ENCODE measurements at regions not wholly inside any gene's neighbourhood (a gene's known extent, or its start where the extent isn't known, plus 50 kb on each side); places are given as distances from the start of the nearest gene placed in this dataset.

- DNase-seq, result no peak
Observed at GRCh38 chr10:10462151-10462941, 555.3 kb upstream of the CELF2 start.

- DNase-seq, result no peak
Observed at GRCh38 chr10:10471758-10472157, 545.9 kb upstream of the CELF2 start.

- DNase-seq, result no peak
Observed at GRCh38 chr10:10475812-10476211, 541.9 kb upstream of the CELF2 start.

- DNase-seq, result no peak
Observed at GRCh38 chr10:10477844-10478243, 539.8 kb upstream of the CELF2 start.

- no peak for DNase-seq
Observed at GRCh38 chr10:10479465-10479864, 538.2 kb upstream of the CELF2 start.

GRCh38 chr10:10482613-10483012, 535.1 kb upstream of the CELF2 start:
- no peak for DNase-seq

GRCh38 chr10:10489076-10489475, 528.6 kb upstream of the CELF2 start:
- no peak for DNase-seq

GRCh38 chr10:10489805-10490571, 527.7 kb upstream of the CELF2 start:
- no peak for DNase-seq

- DNase-seq, result no peak
Observed at GRCh38 chr10:10490581-10490980, 527.1 kb upstream of the CELF2 start.

GRCh38 chr10:10492420-10492819, 525.3 kb upstream of the CELF2 start:
- no peak for DNase-seq

GRCh38 chr10:10493833-10494232, 523.8 kb upstream of the CELF2 start:
- no peak for DNase-seq

- DNase-seq, result no peak
Observed at GRCh38 chr10:10497245-10497644, 520.4 kb upstream of the CELF2 start.

GRCh38 chr10:10498781-10499180, 518.9 kb upstream of the CELF2 start:
- no peak for DNase-seq

- no peak for DNase-seq
Observed at GRCh38 chr10:10499839-10500238, 517.8 kb upstream of the CELF2 start.

GRCh38 chr10:10500937-10501336, 516.7 kb upstream of the CELF2 start:
- DNase-seq, result no peak

GRCh38 chr10:10503772-10504171, 513.9 kb upstream of the CELF2 start:
- DNase-seq, result no peak

- no peak for DNase-seq
Observed at GRCh38 chr10:10508211-10508610, 509.5 kb upstream of the CELF2 start.

GRCh38 chr10:10510179-10510578, 507.5 kb upstream of the CELF2 start:
- DNase-seq, result no peak

GRCh38 chr10:10513067-10513466, 504.6 kb upstream of the CELF2 start:
- no peak for DNase-seq

GRCh38 chr10:10513898-10514297, 503.8 kb upstream of the CELF2 start:
- no peak for DNase-seq

GRCh38 chr10:10514797-10515196, 502.9 kb upstream of the CELF2 start:
- no peak for DNase-seq

GRCh38 chr10:10515479-10516204, 502.0 kb upstream of the CELF2 start:
- no peak for DNase-seq

GRCh38 chr10:10516346-10517130, 501.1 kb upstream of the CELF2 start:
- no peak for DNase-seq

Measured in CD4-positive, alpha-beta T cell treated with Interleukin-4 for 4 hours (primary cell).